Kidney (tissue), 13 donors: ENCODE measurements at regions not wholly inside any gene's neighbourhood (a gene's known extent, or its start where the extent isn't known, plus 50 kb on each side); places are given as distances from the start of the nearest gene placed in this dataset.

Experiments
- DNase-seq, 5 donors: peaks; one replicate each; pipeline ENCODE4 v3.0.0-alpha.2; 2013 to 2020
- FAIRE-seq: peaks from 2 replicates; lab custom pipeline; 2012; peaks lifted over from hg19 to GRCh38; lab: Jason Lieb, UNC
- H3K27ac ChIP-seq, 2 donors: one replicate each; pipeline ENCODE4 v1.7.0; 2013; ENCODE audit warnings: low read depth in 2 of 2, low read length in 2 of 2, inconsistent platforms in 1 of 2
- H3K27me3 ChIP-seq: one replicate; pipeline ENCODE4 v1.7.1; 2013; ENCODE audit warnings: low read length, inconsistent platforms; ENCODE audit not compliant: control insufficient read depth, insufficient read depth
- H3K36me3 ChIP-seq, 3 donors: one replicate each; pipeline versions ENCODE4 v1.7.0 to v1.7.1; 2013; ENCODE audit warnings: low read length in 3 of 3, control low read depth in 1 of 3, inconsistent platforms in 1 of 3; ENCODE audit not compliant: insufficient read depth in 3 of 3, control insufficient read depth in 2 of 3
- H3K4me1 ChIP-seq, 3 donors: one replicate each; pipeline versions ENCODE4 v1.7.0 to v1.7.1; 2013; ENCODE audit warnings: low read length in 3 of 3, inconsistent platforms in 1 of 3, low read depth in 1 of 3; ENCODE audit not compliant: control insufficient read depth in 2 of 3, insufficient read depth in 2 of 3
- H3K4me3 ChIP-seq, 3 donors: one replicate each; pipeline versions ENCODE4 v1.7.0 to v1.8.1; 2013; ENCODE audit warnings: low read length in 3 of 3, control low read depth in 1 of 3, inconsistent platforms in 1 of 3
- H3K9ac ChIP-seq, 3 donors: one replicate each; pipeline versions ENCODE4 v1.7.0 to v1.7.1; 2013; ENCODE audit warnings: low read length in 3 of 3, control low read depth in 1 of 3, inconsistent platforms in 1 of 3
- H3K9me3 ChIP-seq, 3 donors: one replicate each; pipeline versions ENCODE4 v1.7.0 to v1.7.1; 2013; ENCODE audit warnings: low read length in 3 of 3, control low read depth in 1 of 3, inconsistent platforms in 1 of 3; ENCODE audit not compliant: control insufficient read depth in 2 of 3, insufficient read depth in 1 of 3
- intact Hi-C: fragments of 100-400 bp; cut with DNase I; formaldehyde crosslinking; loops from one replicate; pipeline ENCODE4 v1.11.1; 2022
- TF ChIP-seq, protein P1 (sequence below): IDR thresholded peaks from 3 replicates; pipeline ENCODE4 v1.5.1; 2012; ENCODE audit warnings: mild to moderate bottlenecking, moderate library complexity, borderline replicate concordance; ENCODE audit not compliant: insufficient read depth; ENCODE audit errors: extremely low read depth
- donor health status: control.
- donor health status: control.
- donor health status: control.
- donor health status: control.
- donor health status: control.
- donor health status: DM: yes; HTN: yes; CAD: no.
- donor health status: Normal renal cell carcinoma (clear cell type).

- H3K27ac ChIP-seq, result no peak overlapping the region
- no peak overlapping the region for H3K9ac ChIP-seq
- no peaks in the 10 kb centered on the region for H3K27me3 ChIP-seq
- intact Hi-C loops, result no loop called here
- no peaks in the 10 kb centered on the region for H3K36me3 ChIP-seq
- TF ChIP-seq, protein P1, sequence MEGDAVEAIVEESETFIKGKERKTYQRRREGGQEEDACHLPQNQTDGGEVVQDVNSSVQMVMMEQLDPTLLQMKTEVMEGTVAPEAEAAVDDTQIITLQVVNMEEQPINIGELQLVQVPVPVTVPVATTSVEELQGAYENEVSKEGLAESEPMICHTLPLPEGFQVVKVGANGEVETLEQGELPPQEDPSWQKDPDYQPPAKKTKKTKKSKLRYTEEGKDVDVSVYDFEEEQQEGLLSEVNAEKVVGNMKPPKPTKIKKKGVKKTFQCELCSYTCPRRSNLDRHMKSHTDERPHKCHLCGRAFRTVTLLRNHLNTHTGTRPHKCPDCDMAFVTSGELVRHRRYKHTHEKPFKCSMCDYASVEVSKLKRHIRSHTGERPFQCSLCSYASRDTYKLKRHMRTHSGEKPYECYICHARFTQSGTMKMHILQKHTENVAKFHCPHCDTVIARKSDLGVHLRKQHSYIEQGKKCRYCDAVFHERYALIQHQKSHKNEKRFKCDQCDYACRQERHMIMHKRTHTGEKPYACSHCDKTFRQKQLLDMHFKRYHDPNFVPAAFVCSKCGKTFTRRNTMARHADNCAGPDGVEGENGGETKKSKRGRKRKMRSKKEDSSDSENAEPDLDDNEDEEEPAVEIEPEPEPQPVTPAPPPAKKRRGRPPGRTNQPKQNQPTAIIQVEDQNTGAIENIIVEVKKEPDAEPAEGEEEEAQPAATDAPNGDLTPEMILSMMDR, result no peak
- FAIRE-seq (no peak), DNase-seq (no peak)
- no peaks in the 10 kb centered on the region for H3K4me1 ChIP-seq
- no peaks in the 10 kb centered on the region for H3K9me3 ChIP-seq
- no peak overlapping the region for H3K4me3 ChIP-seq
Measured at GRCh38 chr12:41777064-41777790, 367.4 kb downstream of the GXYLT1 start.

DNA sequence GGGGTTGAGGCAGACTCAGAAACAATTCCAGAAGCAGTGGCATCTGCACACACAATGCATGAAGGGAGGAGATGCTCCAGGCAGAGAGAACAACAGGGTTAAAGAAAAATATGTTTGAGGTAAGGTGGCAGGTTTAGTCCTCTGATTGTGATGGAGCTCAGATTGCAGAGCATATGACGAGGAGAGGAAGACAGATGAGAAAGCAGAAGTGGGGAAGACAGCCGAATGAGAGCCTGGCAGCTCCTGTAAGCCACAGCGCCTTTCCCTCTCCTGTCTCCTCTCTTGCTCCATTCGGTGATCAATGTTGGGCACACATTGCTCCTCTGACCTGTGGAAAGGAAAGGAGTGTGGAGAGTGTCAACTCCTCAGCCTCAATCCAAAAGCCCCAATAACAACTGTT lies 372.2 kb downstream of the GXYLT1 start:
- no peak for DNase-seq
- Histone ChIP-seq H3K4me1 (no peaks in the 10 kb centered on the region), H3K27ac (no peak overlapping the region), H3K4me3 (no peak overlapping the region), H3K9me3 (no peaks in the 10 kb centered on the region), H3K36me3 (no peaks in the 10 kb centered on the region), H3K9ac (no peak overlapping the region), H3K27me3 (no peaks in the 10 kb centered on the region)
- intact Hi-C loops, result no loop called here
- FAIRE-seq, result no peak
- TF ChIP-seq, protein P1, result no peak

DNA sequence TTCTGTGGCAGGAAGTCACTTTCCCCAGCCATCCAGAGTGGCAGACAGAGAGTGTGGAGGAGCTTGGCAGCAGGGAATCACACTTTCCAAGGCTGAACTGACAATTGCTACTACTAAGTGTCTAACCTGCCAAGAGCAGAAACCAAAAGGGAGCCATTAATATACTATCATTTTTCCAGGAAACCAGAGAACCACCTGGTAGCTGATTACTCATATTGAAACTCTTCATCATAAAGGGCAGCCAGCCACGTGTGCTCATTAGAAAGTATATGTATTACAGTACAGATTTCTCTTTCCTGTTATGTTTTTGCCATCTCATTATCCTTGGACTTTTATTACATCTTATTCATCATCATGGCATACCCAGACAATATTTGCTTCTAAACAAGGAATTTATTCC lies 374.9 kb downstream of the GXYLT1 start:
- Histone ChIP-seq H3K27ac (no peak overlapping the region), H3K4me1 (no peaks in the 10 kb centered on the region), H3K36me3 (no peaks in the 10 kb centered on the region), H3K9ac (no peak overlapping the region), H3K4me3 (no peak overlapping the region), H3K27me3 (no peaks in the 10 kb centered on the region), H3K9me3 (no peaks in the 10 kb centered on the region)
- TF ChIP-seq, protein P1, result no peak
- intact Hi-C loops, result no loop called here
- FAIRE-seq (no peak), DNase-seq (no peak)

- TF ChIP-seq, protein P1, result no peak
- H3K9me3 ChIP-seq, result no peaks in the 10 kb centered on the region
- no peak overlapping the region for H3K9ac ChIP-seq
- H3K36me3 ChIP-seq, result no peaks in the 10 kb centered on the region
- intact Hi-C loops, result no loop called here
- DNase-seq (no peak), FAIRE-seq (no peak)
- H3K27me3 ChIP-seq, result no peaks in the 10 kb centered on the region
- H3K27ac ChIP-seq, result no peak overlapping the region
- no peaks in the 10 kb centered on the region for H3K4me1 ChIP-seq
- H3K4me3 ChIP-seq, result no peak overlapping the region
Measured at GRCh38 chr12:41768456-41768855, 376.2 kb downstream of the GXYLT1 start.
